ENCODE measurements at regions not wholly inside any gene's neighbourhood (a gene's known extent, or its start where the extent isn't known, plus 50 kb on each side); places are given as distances from the start of the nearest gene placed in this dataset.

DNA sequence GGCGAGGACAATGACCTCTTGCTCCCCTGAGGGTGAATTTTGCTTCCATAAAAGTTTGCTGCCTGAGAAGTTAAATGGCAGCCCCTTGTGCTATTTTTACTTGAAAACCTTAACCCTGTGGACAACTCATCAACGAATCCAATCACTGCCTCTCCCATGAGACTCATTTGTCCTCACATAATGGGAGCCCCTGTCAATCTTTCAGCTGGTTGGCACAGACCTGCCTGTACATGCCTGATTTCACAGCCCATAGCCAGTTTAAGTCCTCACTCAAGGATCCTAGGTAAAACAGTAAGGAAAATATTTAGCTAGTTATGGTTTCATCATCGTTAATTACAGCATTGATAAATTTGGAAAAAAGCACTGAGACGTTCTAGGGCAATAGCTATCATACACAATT lies 207.4 kb downstream of the NHLRC3 start:
- no peak for DNase-seq

DNA sequence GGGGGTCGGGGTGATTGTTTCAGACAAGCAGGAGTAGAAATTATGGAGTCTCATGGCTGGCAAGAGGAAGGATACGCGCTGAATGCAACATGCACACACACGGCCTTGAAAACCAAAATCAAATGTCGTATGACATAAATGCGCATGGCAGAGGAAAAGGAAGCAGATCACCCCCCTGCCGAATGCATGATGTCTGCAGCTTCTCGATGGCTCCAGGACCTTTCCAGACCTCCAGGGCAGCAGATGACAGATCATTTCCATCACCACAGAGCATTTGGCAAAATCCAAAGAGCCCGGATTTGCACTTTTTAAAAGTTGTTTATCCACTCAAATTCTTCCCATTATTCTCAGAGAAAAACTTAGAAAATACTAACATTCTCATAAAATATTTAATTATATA lies 211.7 kb downstream of the NHLRC3 start:
- DNase-seq: no peak

DNA sequence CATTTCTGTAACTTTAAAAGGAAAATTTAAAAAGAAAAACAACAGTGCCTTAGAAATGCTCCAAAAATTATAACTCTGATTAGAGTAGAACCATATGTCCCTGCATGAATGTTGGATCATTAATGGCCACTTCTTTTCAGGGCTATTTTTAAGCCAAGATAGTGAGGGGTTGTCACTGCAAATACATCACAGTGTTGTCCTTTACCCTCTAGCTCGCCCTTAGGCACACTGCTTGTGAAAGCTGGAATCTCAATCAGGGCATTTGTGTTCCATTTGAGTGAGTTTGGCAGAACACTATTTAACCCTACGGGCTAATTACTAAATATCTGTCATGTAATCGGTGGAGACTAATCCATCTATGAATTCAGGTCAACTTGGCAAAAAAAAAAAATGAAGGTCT lies 212.2 kb downstream of the NHLRC3 start:
- no peak for DNase-seq

DNA sequence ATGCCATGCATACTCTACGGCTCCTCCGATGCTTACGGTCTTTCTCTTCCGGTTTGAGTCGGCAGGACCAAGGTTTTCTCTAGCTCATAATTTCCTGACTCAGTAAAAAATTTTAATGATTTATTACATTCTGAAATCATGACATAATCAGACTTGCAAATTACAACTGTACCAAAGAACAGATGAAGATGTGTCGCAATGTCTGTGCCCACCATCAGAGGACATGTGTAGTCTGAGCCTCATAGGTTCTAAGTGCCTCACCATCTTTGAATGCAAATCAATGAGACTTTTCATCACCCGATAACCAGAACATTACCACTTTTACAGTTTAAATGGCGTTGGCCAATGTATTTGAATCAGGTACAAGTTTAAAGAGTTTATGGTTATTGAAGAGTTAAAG lies 213.1 kb downstream of the NHLRC3 start:
- no peak for DNase-seq

DNA sequence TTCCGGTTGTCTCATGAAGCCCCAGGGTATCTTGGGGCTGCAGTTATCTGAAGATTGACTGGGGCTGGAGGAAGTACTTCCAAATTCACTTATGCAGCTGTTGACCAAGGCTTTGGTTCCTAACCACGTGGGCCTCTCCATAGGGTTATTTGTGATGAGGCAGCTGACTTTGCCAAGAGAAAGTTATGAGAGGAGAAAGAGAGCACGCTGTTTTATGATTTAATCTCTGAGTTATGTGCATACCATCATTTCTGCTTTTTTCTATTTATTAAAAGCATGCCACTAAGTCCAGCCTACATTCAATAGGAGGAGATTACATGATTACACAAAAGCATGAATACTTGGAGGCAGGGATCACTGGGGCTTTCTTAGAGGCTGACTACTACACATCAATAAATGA lies 215.5 kb downstream of the NHLRC3 start:
- no peak for DNase-seq

DNA sequence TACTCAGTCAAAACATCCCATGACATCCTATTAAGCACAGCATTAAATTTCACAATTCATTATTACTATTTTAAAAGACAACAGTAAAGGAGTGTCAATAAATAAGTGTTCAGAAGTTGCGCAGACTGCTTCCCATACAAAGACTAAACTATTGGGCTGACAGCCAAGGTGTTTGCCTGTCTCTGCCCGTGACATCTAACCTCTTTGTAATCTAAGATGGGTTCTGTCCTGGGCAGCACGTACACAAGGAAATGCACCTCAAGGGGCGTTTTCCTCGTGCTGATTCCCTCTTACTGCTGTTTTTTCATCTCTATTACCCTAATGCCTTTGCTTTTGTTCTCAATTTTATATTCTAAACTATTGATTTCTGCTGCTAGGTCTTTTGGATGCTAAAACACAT lies 216.3 kb downstream of the NHLRC3 start:
- DNase-seq: no peak

DNA sequence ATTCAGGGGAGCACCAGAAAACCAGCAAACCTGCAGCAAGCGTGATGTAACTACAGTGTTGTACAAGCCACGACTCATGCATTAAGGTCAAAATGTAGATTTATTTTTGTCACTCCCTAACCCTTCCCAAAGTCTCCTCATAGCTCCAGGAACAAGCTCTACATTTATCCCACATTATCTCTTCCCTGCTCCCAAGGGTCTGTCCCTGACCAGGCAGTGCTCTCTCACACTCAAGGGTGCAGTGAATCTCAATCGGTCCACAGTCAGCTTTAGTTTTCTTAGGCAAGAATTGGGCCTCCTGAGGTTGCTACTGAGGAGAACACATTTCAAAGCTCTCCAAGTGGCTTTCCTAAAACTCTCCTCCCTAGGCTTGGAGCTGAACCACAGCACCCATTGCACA lies 219.4 kb downstream of the NHLRC3 start:
- DNase-seq: no peak

DNA sequence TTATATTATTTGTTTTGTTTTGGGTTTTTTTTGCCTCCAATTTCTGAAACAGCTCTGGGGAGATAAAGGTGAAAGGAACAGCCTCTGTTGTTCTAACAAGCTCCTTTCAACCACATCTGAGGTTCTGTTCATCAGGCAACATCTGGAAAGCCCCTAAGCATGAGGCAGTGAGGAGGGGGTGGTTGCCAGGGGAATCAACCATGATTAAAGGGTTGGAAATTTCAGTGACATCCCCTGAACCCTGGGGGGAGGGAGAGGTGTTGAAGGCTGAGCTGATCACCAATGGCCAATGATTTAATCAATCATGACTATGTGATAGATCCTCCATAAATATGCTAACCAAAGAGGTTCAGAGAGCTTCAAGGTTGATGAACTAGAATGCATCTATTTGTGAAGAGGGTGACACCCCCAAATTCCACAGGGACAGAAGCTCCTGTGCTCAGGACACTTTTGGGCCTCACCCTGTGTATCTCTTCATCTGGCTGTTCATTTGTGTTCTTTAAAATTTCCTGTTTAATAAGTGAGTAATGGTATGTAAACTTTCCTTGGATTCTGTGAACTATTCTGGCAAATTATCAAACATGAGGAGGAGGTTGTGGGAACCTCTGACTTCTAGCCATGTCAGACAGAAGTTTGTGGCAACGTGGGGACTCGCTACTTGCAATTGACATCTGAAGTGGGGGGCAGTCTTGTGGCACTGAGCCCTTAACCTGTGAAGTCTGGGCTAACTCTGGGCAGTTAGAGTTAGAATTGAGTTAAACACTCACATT lies 221.3 kb downstream of the NHLRC3 start:
- DNase-seq: peak; percentile 26

DNA sequence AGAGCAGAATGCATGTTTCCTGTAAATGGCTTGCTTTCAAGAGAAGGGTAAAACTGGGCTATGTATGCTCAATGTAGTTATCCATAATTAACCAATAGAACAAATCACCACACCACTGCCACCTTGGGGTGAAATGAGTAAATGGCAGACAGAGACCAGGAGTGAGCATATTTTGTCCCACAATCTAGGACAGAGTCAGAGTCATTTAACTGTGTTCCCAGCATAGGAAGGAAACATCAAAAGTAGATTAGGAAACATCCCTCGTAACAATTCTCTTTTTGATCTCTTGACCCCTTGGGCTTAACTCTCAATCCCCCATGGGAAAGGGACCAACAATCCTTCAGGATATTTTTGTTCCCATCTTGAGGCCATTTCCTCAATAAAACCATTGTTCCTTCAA lies 224.8 kb downstream of the NHLRC3 start:
- DNase-seq: peak; percentile 31

DNA sequence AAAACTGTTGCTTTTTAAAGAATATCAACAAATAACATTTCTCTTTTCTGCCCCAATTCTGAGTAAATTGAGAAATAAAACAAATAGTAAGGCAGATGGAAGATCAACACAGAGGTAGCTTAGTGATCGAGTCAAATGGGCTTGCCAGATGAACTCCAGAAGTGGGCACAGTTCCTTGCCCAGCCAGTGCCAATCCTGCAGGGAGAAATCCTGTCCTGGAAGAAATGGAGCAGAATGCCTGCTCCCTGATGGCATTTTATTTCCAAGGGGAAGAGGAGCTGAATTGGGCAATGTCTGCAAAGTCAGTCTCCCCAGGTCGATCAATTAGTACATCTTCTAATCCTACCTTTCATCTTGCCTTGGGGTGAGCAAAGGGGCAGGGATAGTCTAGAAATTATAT lies 225.3 kb downstream of the NHLRC3 start:
- no peak for DNase-seq

DNA sequence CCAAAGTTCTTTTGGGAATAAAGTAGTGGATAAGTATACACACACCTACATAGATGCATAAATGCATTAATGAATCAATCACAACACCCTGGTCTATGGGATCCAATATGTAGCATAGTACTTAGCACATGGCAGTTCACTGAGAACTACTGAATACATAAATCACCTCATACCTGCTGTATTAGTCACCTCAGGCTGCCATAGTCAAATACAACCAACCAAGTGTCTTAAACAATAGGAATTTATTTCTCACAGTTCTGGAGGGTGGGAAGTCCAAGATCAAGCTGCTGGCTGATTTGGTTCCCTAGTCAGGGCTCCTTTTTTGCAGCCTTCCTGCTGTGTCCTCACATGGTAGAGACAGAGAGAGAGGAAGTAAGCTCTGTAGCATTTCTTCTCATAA lies 228.2 kb downstream of the NHLRC3 start:
- no peak for DNase-seq

DNA sequence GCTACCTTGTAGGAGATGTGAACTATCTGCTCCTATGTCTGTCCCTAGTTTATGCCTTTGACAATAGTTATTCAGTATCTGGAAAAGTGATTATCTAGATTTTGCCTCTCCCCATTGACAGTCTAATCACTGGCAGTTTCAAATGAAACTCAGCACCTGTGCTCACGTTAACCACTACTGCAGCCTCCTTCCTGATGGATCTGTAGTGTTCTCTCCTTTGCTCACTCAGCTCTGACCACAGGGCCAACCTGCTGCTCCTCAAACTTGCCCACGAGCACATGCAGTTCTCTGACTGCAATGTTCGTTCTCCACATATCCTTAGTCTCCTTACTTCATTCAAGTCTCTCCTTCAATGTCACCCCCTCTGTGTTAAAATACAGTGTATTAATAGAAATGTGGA lies 230.1 kb downstream of the NHLRC3 start:
- no peak for DNase-seq

DNA sequence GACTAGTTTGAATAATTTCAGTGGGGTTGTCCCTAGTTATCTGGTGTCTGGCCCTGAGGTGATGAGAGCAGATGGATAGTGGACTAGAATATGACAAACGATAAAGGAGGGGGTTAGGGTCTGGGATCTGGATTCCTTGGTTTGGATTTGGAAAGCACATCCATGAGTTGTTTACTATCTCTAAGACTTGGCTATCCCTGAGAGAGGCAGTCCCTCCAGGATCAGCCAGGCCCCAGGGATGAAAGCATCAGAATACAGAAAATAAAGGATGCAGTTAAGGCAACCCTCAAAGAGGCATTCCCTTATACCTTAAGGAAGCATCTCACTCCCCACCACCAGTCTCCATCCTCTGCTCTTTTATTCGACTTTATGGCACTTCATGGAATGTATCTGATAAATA lies 230.7 kb downstream of the NHLRC3 start:
- no peak for DNase-seq

DNA sequence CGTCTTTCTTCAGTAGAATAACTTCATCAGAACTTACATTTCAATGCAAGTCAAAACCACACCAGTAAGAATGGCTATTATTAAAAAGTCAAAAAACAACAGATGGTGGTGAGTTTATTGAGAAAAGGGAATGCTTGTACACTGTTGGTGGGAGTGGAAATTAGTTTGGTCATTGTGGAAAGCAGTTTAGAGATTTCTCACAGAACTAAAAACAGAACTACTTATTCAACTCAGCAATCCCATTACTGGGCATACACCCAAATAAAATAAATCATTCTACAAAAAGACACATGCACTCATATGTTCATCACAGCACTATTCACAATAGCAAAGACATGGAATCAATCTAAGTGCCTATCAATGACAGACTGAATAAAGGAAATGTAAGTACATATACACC lies 231.2 kb downstream of the NHLRC3 start:
- DNase-seq: no peak

DNA sequence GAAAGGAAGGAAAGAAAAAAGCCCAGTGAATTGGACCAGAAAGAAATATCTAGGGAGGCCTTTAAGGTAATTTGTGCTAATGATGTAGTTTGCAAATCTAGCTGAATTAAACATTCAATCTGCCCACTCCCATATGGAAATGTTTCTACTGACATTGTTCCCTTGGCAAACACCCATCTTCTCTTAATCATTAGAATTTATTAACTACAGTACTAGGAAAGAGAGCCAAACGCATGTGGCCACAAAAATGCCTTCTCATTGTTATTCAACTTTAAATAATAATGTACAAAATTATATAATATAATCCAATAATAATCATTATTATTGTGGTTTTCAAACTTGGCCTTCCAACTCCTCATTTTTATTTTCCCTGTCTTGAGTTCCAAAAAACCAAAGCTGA lies 234.7 kb downstream of the NHLRC3 start:
- DNase-seq: no peak

DNA sequence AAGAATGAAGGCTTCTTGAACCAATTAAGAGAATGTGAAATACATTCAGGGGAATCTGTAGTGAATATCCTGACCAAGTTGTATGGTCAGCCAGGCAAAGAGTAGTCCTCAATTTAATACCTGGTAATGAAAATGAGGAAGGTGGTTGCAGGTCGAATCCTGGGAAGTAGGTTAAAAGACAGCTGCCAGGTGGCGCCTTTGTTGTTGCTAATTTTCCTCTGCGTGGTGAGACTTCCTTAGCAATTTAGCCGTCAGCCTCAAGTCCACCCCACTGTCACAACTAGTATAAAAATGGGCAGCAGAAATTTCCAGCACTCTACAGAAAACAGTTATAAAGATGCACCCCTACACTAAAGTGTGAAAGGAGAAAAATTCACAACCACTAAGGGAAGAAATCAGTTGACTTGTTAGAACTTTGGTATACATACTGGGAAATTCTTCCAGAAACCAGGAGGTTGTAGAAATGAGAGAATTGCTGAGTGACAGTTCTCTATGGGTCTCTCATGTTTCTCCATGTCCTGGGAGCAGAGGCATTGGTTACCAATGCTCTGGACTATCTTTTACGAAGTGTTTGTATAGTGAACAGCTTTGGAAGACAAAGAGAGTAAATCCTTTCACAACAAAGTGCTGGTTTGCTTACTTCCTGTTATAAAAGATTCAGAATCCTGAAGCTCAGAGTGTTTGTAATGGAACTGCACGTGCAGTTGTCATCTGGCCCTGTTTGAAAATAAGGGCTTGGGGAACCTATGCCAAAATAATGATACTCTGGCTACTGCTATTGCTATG lies 235.9 kb downstream of the NHLRC3 start:
- no peak for DNase-seq

DNA sequence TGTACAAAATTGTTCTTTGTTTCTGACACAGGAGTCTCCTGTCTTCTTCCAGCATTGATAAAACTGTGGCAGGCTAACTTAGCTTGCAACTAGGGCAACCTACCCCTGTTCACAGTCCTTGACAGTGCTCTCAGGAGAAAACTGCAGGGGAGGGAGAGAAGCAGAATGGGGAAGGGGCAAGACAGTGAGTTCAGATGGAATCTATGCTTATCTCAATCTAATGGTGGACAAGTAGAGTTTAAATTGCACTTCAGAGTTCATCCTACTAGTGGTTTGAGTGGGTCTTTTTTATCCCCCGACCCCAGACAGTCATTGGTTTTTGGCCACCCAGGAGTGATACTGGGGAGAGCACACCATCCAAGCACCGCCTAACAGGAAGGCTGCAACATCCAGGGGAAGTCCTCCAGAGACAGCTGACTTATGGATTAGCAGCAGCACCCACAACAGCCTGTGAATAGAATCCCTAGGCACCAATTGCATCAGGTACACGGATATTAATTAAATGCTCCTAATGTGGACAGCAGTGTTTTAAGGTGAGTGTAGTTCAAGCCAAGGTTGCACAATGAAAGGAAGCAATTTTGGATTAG lies 236.6 kb downstream of the NHLRC3 start:
- DNase-seq: no peak

DNA sequence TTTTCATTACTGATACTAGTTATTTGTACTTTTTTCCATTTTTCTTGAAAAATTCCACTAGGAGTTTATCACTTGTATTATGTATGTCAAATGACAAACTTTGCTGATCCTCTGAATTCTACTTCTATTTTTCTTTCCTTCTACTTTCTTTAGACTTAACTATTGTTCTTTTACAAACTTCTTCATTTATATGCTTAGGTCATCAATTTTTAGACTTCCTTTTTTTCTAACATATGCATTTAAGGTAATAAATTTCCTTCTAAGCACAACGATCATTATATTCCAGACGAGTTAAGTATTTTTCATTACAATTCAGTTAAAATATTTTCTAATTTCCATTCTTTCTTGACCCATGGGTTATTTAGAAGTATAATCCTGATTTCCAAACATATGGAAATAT lies 240.8 kb downstream of the NHLRC3 start:
- no peak for DNase-seq

DNA sequence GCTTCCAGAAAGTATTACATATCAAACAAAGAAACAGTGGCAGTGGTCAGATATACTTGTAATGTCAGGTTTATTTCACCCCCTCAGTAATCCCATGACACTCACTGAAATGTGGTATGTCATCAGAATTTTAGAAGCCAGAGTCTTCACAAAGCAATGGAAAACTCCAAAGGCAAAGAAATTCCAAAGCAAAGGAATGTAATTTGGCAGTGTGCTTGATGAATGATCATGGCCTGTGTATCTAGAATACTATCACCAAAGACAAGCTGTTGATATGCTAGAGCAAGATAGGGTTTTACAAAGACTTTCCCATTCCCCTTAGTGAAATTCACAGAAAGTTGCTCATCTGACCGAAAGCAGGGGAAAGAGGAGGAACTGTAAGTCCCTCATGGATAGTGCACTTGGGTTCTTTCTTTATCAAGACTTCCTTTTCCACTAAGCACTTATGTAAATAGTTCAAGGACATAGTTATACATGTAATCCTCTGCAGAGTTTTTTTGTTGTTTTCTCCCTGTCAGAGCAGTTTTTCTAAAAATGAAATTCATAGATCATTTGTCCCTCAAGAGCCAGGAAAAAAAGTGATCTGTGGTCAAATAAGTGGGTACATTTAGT lies 243.4 kb downstream of the NHLRC3 start:
- no peak for DNase-seq

DNA sequence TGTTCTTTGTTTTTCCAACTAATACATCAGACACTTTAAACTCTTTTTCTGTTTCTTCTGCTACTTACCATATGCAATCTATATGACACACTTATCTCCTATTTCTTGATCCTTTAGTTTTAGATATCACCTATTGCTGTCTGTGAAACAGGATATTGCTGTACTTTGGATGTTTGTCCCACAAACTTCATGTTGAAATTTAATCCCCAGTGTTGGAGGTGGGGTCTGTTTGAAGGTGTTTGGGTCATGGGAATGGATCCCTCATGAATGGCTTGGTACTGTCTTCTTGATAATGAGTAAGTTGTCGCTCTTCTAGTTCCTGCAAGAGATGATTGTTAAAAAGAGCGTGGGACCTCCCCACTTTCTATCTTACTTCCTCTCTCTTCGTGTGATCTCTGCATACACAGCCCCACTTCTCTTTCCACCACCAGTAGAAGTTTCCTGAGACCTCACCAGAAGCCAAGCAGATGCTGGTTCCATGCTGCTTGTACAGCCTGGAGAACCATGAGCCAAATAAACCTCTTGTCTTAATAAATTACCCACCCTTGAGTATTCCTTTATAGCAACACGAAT lies 244.2 kb downstream of the NHLRC3 start:
- DNase-seq: no peak

DNA sequence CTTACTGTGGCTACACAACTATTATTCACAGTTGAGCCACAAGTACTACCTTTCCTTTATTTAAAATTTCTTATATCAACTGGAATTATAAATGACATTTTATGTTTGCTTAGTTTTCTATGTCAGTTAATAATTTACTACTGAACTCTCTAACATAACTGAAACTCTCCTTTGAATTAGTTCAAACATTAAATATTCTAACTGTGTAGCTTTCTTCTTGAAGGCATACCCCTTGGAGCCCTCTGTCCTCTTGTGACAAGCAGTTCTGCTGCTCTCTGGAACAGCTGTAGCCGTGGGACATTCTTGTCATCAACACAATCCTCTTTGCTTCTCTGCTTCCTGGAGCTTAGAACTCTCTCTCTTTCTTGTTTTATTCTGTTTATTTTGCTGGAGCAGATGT lies 244.8 kb downstream of the NHLRC3 start:
- DNase-seq: no peak

DNA sequence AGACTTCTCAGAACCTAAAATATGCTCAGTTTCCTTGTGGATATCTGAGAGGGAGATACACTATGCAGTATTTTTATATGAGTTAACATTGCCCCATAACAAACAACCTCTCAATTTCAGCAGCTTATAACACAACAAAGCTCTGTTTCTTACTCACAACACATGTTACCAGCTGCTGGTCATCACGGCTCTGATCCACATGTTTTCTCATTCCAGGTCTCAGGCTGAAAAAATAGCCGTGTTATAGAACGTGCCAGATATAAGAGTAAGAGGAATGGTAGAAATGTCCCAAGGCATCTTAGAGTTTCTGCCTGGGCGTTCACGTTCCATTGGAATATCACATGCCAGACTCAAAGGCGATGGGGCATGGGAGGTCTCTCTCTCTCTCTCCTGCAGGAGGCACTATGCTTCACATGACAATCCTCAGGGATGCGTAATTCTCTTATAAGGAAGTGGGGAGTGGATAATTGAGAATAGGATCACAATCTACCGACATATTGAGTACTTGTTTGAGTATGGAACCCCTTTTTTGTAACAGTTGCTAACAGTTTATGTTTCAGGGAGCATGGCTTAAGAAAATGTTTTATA lies 246.6 kb downstream of the NHLRC3 start:
- DNase-seq: no peak
